ENCODE measurements at regions not wholly inside any gene's neighbourhood (a gene's known extent, or its start where the extent isn't known, plus 50 kb on each side); places are given as distances from the start of the nearest gene placed in this dataset.
"Not testable (repeated sequence)": the region's sequence is repeated elsewhere in the genome, so short reads cannot be mapped to it uniquely, and the experiment has no call there.

DNA sequence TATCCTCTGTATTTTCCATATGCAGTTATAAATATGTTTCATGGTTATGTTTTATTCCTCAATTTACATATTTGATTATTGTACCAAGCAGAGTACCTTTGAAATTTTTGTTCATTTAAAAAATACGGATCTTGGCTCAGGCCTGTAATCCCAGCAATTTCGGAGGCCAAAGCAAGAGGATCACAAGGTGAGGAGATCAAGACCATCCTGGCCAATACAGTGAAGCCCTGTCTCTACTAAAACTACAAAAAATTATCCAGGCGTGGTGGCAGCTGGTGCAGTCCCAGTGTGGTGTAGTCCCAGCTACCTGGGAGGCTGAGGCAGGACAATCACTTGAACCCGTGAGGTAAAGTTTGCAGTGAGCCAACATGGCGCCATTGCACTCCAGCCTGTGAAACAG lies 251.2 kb upstream of the TPTE start:
- peak; percentile 44 for DNase-seq (ENCODE audit: low spot score)

DNA sequence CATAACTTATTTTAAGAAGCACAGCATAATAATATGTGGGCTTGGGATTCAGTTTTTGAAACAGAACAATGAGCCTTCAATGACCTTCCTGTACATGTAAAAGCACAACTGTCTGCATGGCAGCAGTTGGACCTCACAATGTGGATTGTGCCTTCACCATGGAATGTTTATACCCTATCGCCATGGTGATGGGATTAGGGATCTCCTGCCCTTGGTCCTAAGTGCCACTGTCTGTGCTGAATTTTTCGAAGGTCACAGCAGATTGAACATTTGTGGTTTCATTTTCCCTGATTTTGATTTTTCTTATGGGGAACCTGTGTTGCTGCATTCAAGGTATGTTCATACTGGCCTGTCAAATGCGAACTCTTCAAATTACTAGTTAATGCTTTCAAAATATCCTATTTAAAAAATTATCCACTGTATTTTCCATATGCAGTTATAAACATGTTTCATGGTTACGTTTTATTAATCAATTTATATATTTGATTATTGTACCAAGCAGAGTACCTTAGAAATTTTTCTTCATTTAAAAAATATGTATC lies 249.6 kb upstream of the TPTE start:
- DNase-seq (ENCODE audit: low spot score), result not testable (repeated sequence)

DNA sequence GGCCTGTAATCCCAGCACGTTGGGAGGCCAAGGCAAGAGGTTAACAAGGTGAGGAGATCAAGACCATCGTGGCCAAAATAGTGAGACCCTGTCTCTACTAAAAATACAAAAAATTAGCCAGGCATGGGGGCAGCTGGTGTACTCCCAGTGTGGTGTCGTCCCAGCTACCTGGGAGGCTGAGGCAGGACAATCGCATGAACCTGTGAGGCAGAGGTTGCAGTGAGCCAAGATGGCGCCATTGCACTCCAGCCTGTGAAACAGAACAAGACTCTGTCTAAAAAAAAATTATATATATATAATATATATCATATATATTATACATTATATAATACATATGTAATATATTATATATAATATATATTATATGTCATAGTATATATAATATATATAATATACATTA lies 249.2 kb upstream of the TPTE start:
- peak; percentile 31 for DNase-seq (ENCODE audit: low spot score)

DNA sequence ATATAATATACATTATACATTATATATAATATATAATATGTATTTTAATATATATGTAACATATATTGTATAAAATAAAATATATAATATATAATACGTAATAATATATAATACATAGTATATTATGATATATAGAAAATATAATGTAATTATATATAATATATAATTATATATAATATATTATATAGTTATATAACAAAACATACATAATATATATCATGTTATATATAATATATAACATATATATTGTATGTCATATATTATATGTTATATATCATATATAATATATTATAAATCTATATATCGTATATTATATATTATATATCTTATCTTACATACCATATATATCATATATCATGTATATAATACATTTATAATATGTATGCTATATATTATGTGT lies 248.2 kb upstream of the TPTE start:
- no peak for DNase-seq (ENCODE audit: low spot score)

- DNase-seq (ENCODE audit: low spot score), result not testable (repeated sequence)
Observed at GRCh38 chr21:10273794-10274338, 247.5 kb upstream of the TPTE start.
